Activated B cell treated with CpG ODN at 0.5 μM for 24 hours (primary cell): ENCODE measurements at regions not wholly inside any gene's neighbourhood (a gene's known extent, or its start where the extent isn't known, plus 50 kb on each side); places are given as distances from the start of the nearest gene placed in this dataset.

ENCODE experiments used
- ATAC-seq: fragments of 200-7000 bp; cut with Tn5 transposase; one replicate; pipeline ENCODE4 v1.10.0; 2021; ENCODE audit warnings: low read depth, mild to moderate bottlenecking, moderate library complexity
- CTCF ChIA-PET: fragments of 350-600 bp; sonication (Branson Sonifier 250); formaldehyde crosslinking; loops from one replicate; lab custom pipeline; 2021; ENCODE audit warnings: antibody characterized with exemption; lab: Charles Lee
- POLR2A ChIA-PET: fragments of 350-600 bp; sonication (Branson Sonifier 250); formaldehyde crosslinking; loops from one replicate; lab custom pipeline; 2021; ENCODE audit warnings: antibody characterized with exemption; lab: Charles Lee
- DNase-seq: peaks from one replicate; pipeline ENCODE4 v3.0.0; 2022
- H3K27ac Mint-ChIP-seq: one replicate; pipeline ENCODE4 v1.8.0; 2020; ENCODE audit warnings: mixed read lengths
- H3K27me3 Mint-ChIP-seq: one replicate; pipeline ENCODE4 v1.8.0; 2021; ENCODE audit warnings: mixed read lengths
- H3K36me3 Mint-ChIP-seq: one replicate; pipeline ENCODE4 v1.8.0; 2021; ENCODE audit warnings: low read depth, mixed read lengths
- H3K4me1 Mint-ChIP-seq: one replicate; pipeline ENCODE4 v1.8.0; 2021; ENCODE audit warnings: mixed read lengths
- H3K4me3 Mint-ChIP-seq: one replicate; pipeline ENCODE4 v1.8.0; 2020; ENCODE audit warnings: mild to moderate bottlenecking, mixed read lengths
- H3K9me3 Mint-ChIP-seq: one replicate; pipeline ENCODE4 v1.8.0; 2020; ENCODE audit warnings: mixed read lengths
- CTCF ChIP-seq: fragments of 200-600 bp; IDR thresholded peaks from one replicate; pipeline ENCODE4 v1.8.0; 2022; ENCODE audit warnings: antibody characterized with exemption, mild to moderate bottlenecking
- intact Hi-C: fragments of 100-400 bp; cut with micrococcal nuclease; formaldehyde crosslinking; loops from one replicate; pipeline ENCODE4 v1.15.1; 2024

- ChIA-PET CTCF (no interaction called here), POLR2A (no interaction called here)
- no peaks in the 10 kb centered on the region for H3K36me3 Mint-ChIP-seq
- no peak overlapping the region for H3K4me3 Mint-ChIP-seq
- H3K9me3 Mint-ChIP-seq, result peaks cover 7% of the 10 kb centered on the region
- no peak for ATAC-seq
- TF ChIP-seq CTCF, result no peak
- H3K27me3 Mint-ChIP-seq, result no peaks in the 10 kb centered on the region
- DNase-seq, result no peak
- no peaks in the 10 kb centered on the region for H3K4me1 Mint-ChIP-seq
- intact Hi-C loops, result no loop called here
- no peak overlapping the region for H3K27ac Mint-ChIP-seq
Observed at GRCh38 chr5:86038566-86038965, 579.2 kb upstream of the COX7C start.

DNA sequence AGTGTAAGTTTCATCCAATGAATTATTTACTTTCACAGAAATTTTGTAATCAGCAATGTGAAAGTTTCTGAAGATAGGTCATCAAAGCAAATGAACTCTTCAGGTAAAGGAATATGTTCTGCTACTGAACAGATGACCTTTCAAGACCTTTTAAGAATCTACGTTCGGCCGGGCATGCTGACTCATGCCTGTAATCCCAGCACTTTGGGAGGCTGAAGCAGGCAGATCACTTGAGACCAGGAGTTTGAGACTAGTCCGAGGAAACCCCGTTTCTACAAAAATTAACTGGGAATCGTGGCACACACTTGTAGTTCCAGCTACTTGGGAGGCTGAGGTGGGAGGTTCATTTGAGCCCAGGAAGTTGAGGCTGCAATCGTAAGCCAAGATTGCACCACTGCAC lies 578.4 kb upstream of the COX7C start:
- ChIA-PET CTCF (no interaction called here), POLR2A (no interaction called here)
- H3K27me3 Mint-ChIP-seq, result no peaks in the 10 kb centered on the region
- DNase-seq (no peak), ATAC-seq (no peak)
- peaks cover 4% of the 10 kb centered on the region for H3K9me3 Mint-ChIP-seq
- intact Hi-C loops, result no loop called here
- no peak overlapping the region for H3K27ac Mint-ChIP-seq
- H3K36me3 Mint-ChIP-seq, result no peaks in the 10 kb centered on the region
- no peak overlapping the region for H3K4me3 Mint-ChIP-seq
- H3K4me1 Mint-ChIP-seq, result no peaks in the 10 kb centered on the region
- no peak for TF ChIP-seq CTCF

GRCh38 chr5:86070719-86071118 lies 547.0 kb upstream of the COX7C start:
- no peaks in the 10 kb centered on the region for H3K9me3 Mint-ChIP-seq
- H3K4me1 Mint-ChIP-seq, result no peaks in the 10 kb centered on the region
- no peaks in the 10 kb centered on the region for H3K36me3 Mint-ChIP-seq
- POLR2A ChIA-PET, result no interaction called here
- no peaks in the 10 kb centered on the region for H3K27me3 Mint-ChIP-seq
- CTCF ChIA-PET, result no interaction called here
- intact Hi-C loops, result no loop called here
- TF ChIP-seq CTCF, result no peak
- no peak for ATAC-seq
- DNase-seq, result no peak
- H3K27ac Mint-ChIP-seq, result no peak overlapping the region
- no peak overlapping the region for H3K4me3 Mint-ChIP-seq

DNA sequence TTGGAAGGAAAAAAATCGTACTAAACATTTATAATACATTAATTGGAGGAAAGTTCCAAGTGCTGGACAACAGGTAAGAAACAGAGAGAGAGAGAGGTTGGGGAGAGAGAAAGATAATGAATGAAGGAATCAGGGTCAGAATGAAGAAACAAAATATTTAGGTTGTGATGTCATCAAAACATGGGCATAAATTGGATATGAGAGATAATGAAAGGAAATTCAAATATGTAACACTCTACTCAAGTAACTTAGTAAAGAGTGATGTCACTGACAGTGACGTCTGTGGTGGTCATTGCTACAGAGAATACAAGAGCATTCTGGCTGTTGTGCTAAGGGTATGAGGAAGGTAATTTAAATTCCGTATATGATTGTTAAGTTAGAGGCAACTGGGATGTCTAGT lies 543.4 kb upstream of the COX7C start:
- POLR2A ChIA-PET, result no interaction called here
- Mint-ChIP-seq H3K27ac (no peak overlapping the region), H3K36me3 (no peaks in the 10 kb centered on the region), H3K9me3 (no peaks in the 10 kb centered on the region), H3K27me3 (no peaks in the 10 kb centered on the region), H3K4me1 (no peaks in the 10 kb centered on the region), H3K4me3 (no peak overlapping the region)
- DNase-seq (no peak), ATAC-seq (no peak)
- CTCF ChIA-PET, result no interaction called here
- intact Hi-C loops, result no loop called here
- no peak for TF ChIP-seq CTCF

DNA sequence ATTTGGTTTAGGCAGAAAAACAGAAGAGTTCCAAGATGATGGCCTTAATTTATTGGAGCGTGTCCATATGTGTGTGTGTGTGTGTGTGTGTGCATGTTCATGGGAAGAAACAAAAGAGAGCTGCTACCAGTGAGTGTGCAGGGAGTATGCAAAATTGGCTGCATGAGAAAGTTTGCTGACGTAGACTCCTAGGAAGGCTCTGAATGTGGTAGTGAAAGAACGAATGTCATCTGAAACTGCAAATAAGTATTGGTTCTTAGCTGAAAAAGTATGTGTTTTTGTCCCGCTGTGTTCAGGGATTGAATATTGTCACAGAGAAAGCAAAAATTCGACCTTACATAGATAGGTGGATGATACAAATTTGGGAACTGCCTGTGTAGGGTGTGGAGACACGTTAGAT lies 542.6 kb upstream of the COX7C start:
- ATAC-seq, result no peak
- ChIA-PET CTCF (no interaction called here), POLR2A (no interaction called here)
- Mint-ChIP-seq H3K9me3 (no peaks in the 10 kb centered on the region), H3K4me1 (no peaks in the 10 kb centered on the region), H3K27ac (no peak overlapping the region), H3K27me3 (no peaks in the 10 kb centered on the region), H3K4me3 (no peak overlapping the region), H3K36me3 (no peaks in the 10 kb centered on the region)
- DNase-seq, result no peak
- TF ChIP-seq CTCF, result no peak
- intact Hi-C loops, result no loop called here
